Mammary epithelial cell (primary cell): ENCODE measurements at regions not wholly inside any gene's neighbourhood (a gene's known extent, or its start where the extent isn't known, plus 50 kb on each side); places are given as distances from the start of the nearest gene placed in this dataset.

Experiments
- EZH2 ChIP-seq: IDR thresholded peaks from 2 replicates; pipeline ENCODE4 v1.6.1; 2012; ENCODE audit warnings: low read length, inconsistent platforms, borderline replicate concordance
- TF ChIP-seq, protein P1 (sequence below), 2 donors: IDR thresholded peaks in 1 of 2; conservative IDR thresholded peaks in 1 of 2; 2 replicates each; pipeline ENCODE4 v1.5.1; 2011 to 2012; ENCODE audit warnings: inconsistent platforms in 2 of 2, low read length in 2 of 2, mild to moderate bottlenecking in 2 of 2, control low read depth in 1 of 2, low read depth in 1 of 2; ENCODE audit not compliant: insufficient read depth in 1 of 2; ENCODE audit errors: extremely low read depth in 1 of 2

DNA sequence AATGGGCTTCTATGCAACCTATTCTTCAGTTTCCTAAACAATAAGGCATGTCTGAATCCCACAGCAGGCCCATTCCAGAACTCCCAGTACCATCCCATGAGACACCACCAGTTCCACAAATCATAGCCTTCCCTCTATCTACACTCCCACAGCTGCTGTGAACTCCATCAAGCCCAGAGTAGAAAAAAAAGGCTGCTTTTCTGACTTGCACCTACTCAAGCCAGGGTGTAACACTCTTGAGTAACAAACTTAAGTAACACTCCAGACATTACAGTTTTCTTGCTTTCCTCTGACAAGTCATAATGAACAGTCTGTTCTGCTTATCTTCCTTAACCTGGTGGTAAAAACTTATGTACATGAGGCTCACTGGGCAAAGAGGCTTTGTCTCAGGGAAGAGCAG, 283.1 kb downstream of the NFKBIZ start:
- TF ChIP-seq, protein P1, sequence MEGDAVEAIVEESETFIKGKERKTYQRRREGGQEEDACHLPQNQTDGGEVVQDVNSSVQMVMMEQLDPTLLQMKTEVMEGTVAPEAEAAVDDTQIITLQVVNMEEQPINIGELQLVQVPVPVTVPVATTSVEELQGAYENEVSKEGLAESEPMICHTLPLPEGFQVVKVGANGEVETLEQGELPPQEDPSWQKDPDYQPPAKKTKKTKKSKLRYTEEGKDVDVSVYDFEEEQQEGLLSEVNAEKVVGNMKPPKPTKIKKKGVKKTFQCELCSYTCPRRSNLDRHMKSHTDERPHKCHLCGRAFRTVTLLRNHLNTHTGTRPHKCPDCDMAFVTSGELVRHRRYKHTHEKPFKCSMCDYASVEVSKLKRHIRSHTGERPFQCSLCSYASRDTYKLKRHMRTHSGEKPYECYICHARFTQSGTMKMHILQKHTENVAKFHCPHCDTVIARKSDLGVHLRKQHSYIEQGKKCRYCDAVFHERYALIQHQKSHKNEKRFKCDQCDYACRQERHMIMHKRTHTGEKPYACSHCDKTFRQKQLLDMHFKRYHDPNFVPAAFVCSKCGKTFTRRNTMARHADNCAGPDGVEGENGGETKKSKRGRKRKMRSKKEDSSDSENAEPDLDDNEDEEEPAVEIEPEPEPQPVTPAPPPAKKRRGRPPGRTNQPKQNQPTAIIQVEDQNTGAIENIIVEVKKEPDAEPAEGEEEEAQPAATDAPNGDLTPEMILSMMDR (conservative IDR thresholded peaks at IDR 0.05 in 1 of 2, IDR thresholded peaks at IDR 0.05 in 1 of 2; ENCODE audit: extremely low read depth in 1 of 2, insufficient read depth in 1 of 2, low read depth in 1 of 2, low read length in 2 of 2) = no peak
- TF ChIP-seq EZH2 = no peak
